GM18505 (cell line): ENCODE measurements at regions not wholly inside any gene's neighbourhood (a gene's known extent, or its start where the extent isn't known, plus 50 kb on each side); places are given as distances from the start of the nearest gene placed in this dataset.
"Not testable (repeated sequence)": the region's sequence is repeated elsewhere in the genome, so short reads cannot be mapped to it uniquely, and the experiment has no call there.

Experiments
- ATAC-seq: cut with Tn5 transposase; IDR thresholded peaks from one replicate; pipeline ENCODE4 v1.9.1; 2021; ENCODE audit not compliant: unreplicated experiment
- POLR2A ChIP-seq: IDR thresholded peaks from 4 replicates; pipeline ENCODE4 v1.6.1; 2011; ENCODE audit warnings: borderline replicate concordance; ENCODE audit not compliant: insufficient read depth, insufficient read length; ENCODE audit errors: extremely low read depth

- ATAC-seq, result no peak
- no peak for TF ChIP-seq POLR2A
These were observed 125.7 kb upstream of the CXADR start for GRCh38 chr21:17387030-17387617.

GRCh38 chr21:17388226-17388625 is 124.6 kb upstream of the CXADR start:
- ATAC-seq, result no peak
- no peak for TF ChIP-seq POLR2A

GRCh38 chr21:17389311-17389710 is 123.5 kb upstream of the CXADR start:
- ATAC-seq, result no peak
- no peak for TF ChIP-seq POLR2A

GRCh38 chr21:17390569-17390968 is 122.3 kb upstream of the CXADR start:
- no peak for ATAC-seq
- TF ChIP-seq POLR2A, result no peak

- ATAC-seq, result no peak
These were observed 121.0 kb upstream of the CXADR start for GRCh38 chr21:17391811-17392340.

GRCh38 chr21:17393413-17393812 is 119.4 kb upstream of the CXADR start:
- no peak for TF ChIP-seq POLR2A
- ATAC-seq, result no peak

More at GRCh38 chr21:17391811-17392340, 121.0 kb upstream of the CXADR start:
- TF ChIP-seq POLR2A, result no peak

- ATAC-seq, result no peak
- no peak for TF ChIP-seq POLR2A
These were observed 115.9 kb upstream of the CXADR start for GRCh38 chr21:17396948-17397347.

- ATAC-seq, result no peak
- no peak for TF ChIP-seq POLR2A
These were observed 115.1 kb upstream of the CXADR start for GRCh38 chr21:17397703-17398102.

- not testable (repeated sequence) for ATAC-seq
These were observed 113.9 kb upstream of the CXADR start for GRCh38 chr21:17398954-17399353.

GRCh38 chr21:17402937-17403336 is 109.9 kb upstream of the CXADR start:
- ATAC-seq, result no peak
- no peak for TF ChIP-seq POLR2A

GRCh38 chr21:17406202-17406601 is 106.6 kb upstream of the CXADR start:
- ATAC-seq, result no peak
- no peak for TF ChIP-seq POLR2A

- no peak for TF ChIP-seq POLR2A
- ATAC-seq, result no peak
These were observed 98.1 kb upstream of the CXADR start for GRCh38 chr21:17414766-17415165.

GRCh38 chr21:17416139-17416538 is 96.7 kb upstream of the CXADR start:
- no peak for ATAC-seq

GRCh38 chr21:17422931-17423330 is 89.9 kb upstream of the CXADR start:
- TF ChIP-seq POLR2A, result no peak
- no peak for ATAC-seq

More at GRCh38 chr21:17416139-17416538, 96.7 kb upstream of the CXADR start:
- no peak for TF ChIP-seq POLR2A

- ATAC-seq, result no peak
- TF ChIP-seq POLR2A, result no peak
These were observed 85.7 kb upstream of the CXADR start for GRCh38 chr21:17427157-17427556.

- ATAC-seq, result peak; percentile 89
- no peak for TF ChIP-seq POLR2A
These were observed 84.9 kb upstream of the CXADR start for GRCh38 chr21:17427831-17428483.
